Liver (tissue), 8 donors: ENCODE measurements at regions not wholly inside any gene's neighbourhood (a gene's known extent, or its start where the extent isn't known, plus 50 kb on each side); places are given as distances from the start of the nearest gene placed in this dataset.

Experiments used
- DNase-seq: peaks from one replicate; pipeline ENCODE4 v3.0.0-alpha.2; 2017; ENCODE audit warnings: low spot score
- H3K27ac ChIP-seq, 2 donors: one replicate each; pipeline ENCODE4 v1.7.0; 2013; ENCODE audit warnings: inconsistent platforms in 2 of 2, low read length in 2 of 2, control low read depth in 1 of 2, low read depth in 1 of 2, mild to moderate bottlenecking in 1 of 2
- H3K27me3 ChIP-seq, 4 donors: one replicate each; pipeline versions ENCODE4 v1.6.1 to v1.7.0; 2013; ENCODE audit warnings: low read length in 3 of 4, inconsistent platforms in 1 of 4, mild to moderate bottlenecking in 1 of 4, moderate library complexity in 1 of 4; ENCODE audit not compliant: control insufficient read depth in 4 of 4, insufficient read depth in 4 of 4
- H3K36me3 ChIP-seq, 4 donors: one replicate each; pipeline versions ENCODE4 v1.6.1 to v1.7.0; 2013; ENCODE audit warnings: low read length in 3 of 4, mild to moderate bottlenecking in 3 of 4, low read depth in 1 of 4, moderate library complexity in 1 of 4; ENCODE audit not compliant: control insufficient read depth in 4 of 4, insufficient read depth in 3 of 4
- H3K4me1 ChIP-seq, 4 donors: one replicate each; pipeline versions ENCODE4 v1.6.1 to v1.7.0; 2013; ENCODE audit warnings: low read length in 3 of 4, mild to moderate bottlenecking in 3 of 4, moderate library complexity in 1 of 4; ENCODE audit not compliant: control insufficient read depth in 4 of 4, insufficient read depth in 4 of 4
- H3K4me3 ChIP-seq, 3 donors: one replicate each; pipeline versions ENCODE4 v1.6.1 to v1.7.0; 2013; ENCODE audit warnings: low read length in 3 of 3, control low read depth in 1 of 3, low read depth in 1 of 3, mild to moderate bottlenecking in 1 of 3
- H3K9ac ChIP-seq, 2 donors: one replicate each; pipeline ENCODE4 v1.7.0; 2013; ENCODE audit warnings: low read length in 2 of 2, mild to moderate bottlenecking in 2 of 2, moderate library complexity in 2 of 2, control low read depth in 1 of 2, low read depth in 1 of 2
- H3K9me3 ChIP-seq, 4 donors: one replicate each; pipeline versions ENCODE4 v1.6.1 to v1.7.0; 2013; ENCODE audit warnings: low read length in 3 of 4; ENCODE audit not compliant: control insufficient read depth in 4 of 4
- EGR1 ChIP-seq, 2 donors: IDR thresholded peaks; 2 replicates each; pipeline ENCODE4 v1.6.1; 2016 to 2018; ENCODE audit warnings: antibody characterized with exemption in 2 of 2, low read depth in 2 of 2
- FOXA1 ChIP-seq: IDR thresholded peaks from 2 replicates; pipeline ENCODE4 v1.6.1; 2016; ENCODE audit warnings: antibody characterized with exemption
- FOXA2 ChIP-seq: IDR thresholded peaks from 2 replicates; pipeline ENCODE4 v1.6.1; 2016; ENCODE audit warnings: antibody characterized with exemption
- GABPA ChIP-seq, 2 donors: IDR thresholded peaks in 1 of 2; conservative IDR thresholded peaks in 1 of 2; 2 replicates each; pipeline ENCODE4 v1.6.1; 2016; ENCODE audit warnings: antibody characterized with exemption in 2 of 2, mild to moderate bottlenecking in 1 of 2, moderate library complexity in 1 of 2
- HNF4A ChIP-seq, 2 donors: conservative IDR thresholded peaks; 2 replicates each; pipeline ENCODE4 v1.6.1; 2016; ENCODE audit warnings: antibody characterized with exemption in 2 of 2, mild to moderate bottlenecking in 2 of 2
- HNF4G ChIP-seq: IDR thresholded peaks from 2 replicates; pipeline ENCODE4 v1.6.1; 2016; ENCODE audit warnings: antibody characterized with exemption
- JUND ChIP-seq, 2 donors: IDR thresholded peaks; 2 replicates each; pipeline ENCODE4 v1.6.1; 2016; ENCODE audit warnings: antibody characterized with exemption in 2 of 2
- MAX ChIP-seq: IDR thresholded peaks from 2 replicates; pipeline ENCODE4 v1.6.1; 2016; ENCODE audit warnings: antibody characterized with exemption
- NR2F2 ChIP-seq: IDR thresholded peaks from 2 replicates; pipeline ENCODE4 v1.6.1; 2016; ENCODE audit warnings: antibody characterized with exemption
- RAD21 ChIP-seq, 2 donors: IDR thresholded peaks; 2 replicates each; pipeline ENCODE4 v1.6.1; 2016; ENCODE audit warnings: antibody characterized with exemption in 2 of 2, mild to moderate bottlenecking in 2 of 2
- REST ChIP-seq: IDR thresholded peaks from 2 replicates; pipeline ENCODE4 v1.6.1; 2016; ENCODE audit warnings: antibody characterized with exemption, mild to moderate bottlenecking
- RXRA ChIP-seq, 2 donors: IDR thresholded peaks; 2 replicates each; pipeline ENCODE4 v1.6.1; 2017 to 2018; ENCODE audit warnings: antibody characterized with exemption in 2 of 2, mild to moderate bottlenecking in 1 of 2
- SP1 ChIP-seq: IDR thresholded peaks from 2 replicates; pipeline ENCODE4 v1.6.1; 2018; ENCODE audit warnings: antibody characterized with exemption, mild to moderate bottlenecking
- TAF1 ChIP-seq: conservative IDR thresholded peaks from 2 replicates; pipeline ENCODE4 v1.6.1; 2016; ENCODE audit warnings: antibody characterized with exemption, mild to moderate bottlenecking
- YY1 ChIP-seq: IDR thresholded peaks from 2 replicates; pipeline ENCODE4 v1.6.1; 2016; ENCODE audit warnings: antibody characterized with exemption, mild to moderate bottlenecking
- ZBTB33 ChIP-seq: IDR thresholded peaks from 2 replicates; pipeline ENCODE4 v1.6.1; 2016; ENCODE audit warnings: antibody characterized with exemption
- WGBS: extraction: QIAGEN DNeasy Blood & Tissue Kit; methylation state at CpG from one replicate; pipeline ENCODE4 v1.1.7; 2013; 5-methylcytosine and 5-hydroxymethylcytosine counted together
- TF ChIP-seq, protein P1 (sequence below): fragments of 150-350 bp; IDR thresholded peaks from 2 replicates; pipeline ENCODE4 v1.5.1; 2017; ENCODE audit warnings: improper control_type of control experiment, low read depth, low read length; ENCODE audit not compliant: missing input control
- TF ChIP-seq, protein P2 (sequence below): IDR thresholded peaks from 2 replicates; pipeline ENCODE4 v1.6.1; 2016; ENCODE audit warnings: antibody characterized with exemption
- donor health status: healthy.
- donor health status: healthy.
- donor health status: healthy.
- donor health status: healthy.
- donor health status: healthy.

DNA sequence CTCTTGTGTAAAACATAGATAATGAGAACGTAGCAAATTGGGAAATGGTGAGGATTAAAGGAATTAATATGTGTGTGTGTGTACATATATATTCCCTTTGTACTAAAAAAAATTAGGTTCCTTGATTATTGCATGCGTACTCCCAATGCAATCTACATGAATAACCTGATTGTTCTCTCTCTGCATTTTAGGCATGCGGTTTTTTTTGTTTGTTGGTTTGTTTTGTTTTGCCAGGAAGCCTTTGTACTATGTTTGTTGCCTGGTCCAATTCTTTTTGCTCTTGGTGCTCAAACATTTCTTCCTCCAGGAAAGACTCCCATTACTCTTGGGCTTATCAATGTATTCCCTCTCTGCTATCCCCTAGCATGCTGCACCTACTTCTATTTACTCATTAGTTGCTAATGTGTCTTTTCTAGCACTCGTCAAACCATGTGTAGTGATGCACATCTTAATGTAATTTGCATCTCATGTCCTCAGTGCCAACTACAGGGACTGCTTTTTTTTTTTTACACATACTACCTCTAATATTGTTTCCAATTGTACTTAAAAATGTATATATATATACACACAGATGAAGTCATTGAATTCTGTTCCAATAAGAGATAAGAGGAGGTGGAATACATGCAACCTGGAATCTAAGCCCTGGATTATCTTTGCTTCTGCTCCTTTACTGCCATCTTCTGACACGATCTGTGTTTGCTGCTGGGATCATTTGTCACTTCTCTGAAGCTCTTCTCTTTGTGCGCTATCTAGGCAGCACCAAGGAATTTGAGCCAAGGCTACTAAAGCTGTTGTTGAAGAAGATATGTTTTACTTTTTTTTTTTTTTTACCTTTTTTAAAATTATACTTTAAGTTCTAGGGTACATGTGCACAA, 197.2 kb upstream of the ANO3 start:
- Histone ChIP-seq H3K4me1 (no peaks in the 10 kb centered on the region), H3K27me3 (no peaks in the 10 kb centered on the region), H3K4me3 (no peak overlapping the region), H3K36me3 (no peaks in the 10 kb centered on the region), H3K9ac (no peak overlapping the region), H3K27ac (no peak overlapping the region), H3K9me3 (no peaks in the 10 kb centered on the region)
- DNase-seq = no peak
- no peak for TF ChIP-seq YY1
- no peak for TF ChIP-seq HNF4A (conservative IDR thresholded peaks at IDR 0.05)
- no peak for TF ChIP-seq NR2F2
- peak; percentile 49 to 59 for TF ChIP-seq RAD21 (IDR thresholded peaks at IDR 0.05)
- TF ChIP-seq HNF4G = no peak
- 52% methylated on average over 6 of the region's 6 CpGs for WGBS

GRCh38 chr11:26137651-26138050, 194.3 kb upstream of the ANO3 start:
- DNase-seq = no peak
- Histone ChIP-seq H3K4me3 (no peak overlapping the region), H3K27me3 (no peaks in the 10 kb centered on the region), H3K36me3 (no peaks in the 10 kb centered on the region), H3K27ac (no peak overlapping the region), H3K4me1 (no peaks in the 10 kb centered on the region), H3K9ac (no peak overlapping the region), H3K9me3 (no peaks in the 10 kb centered on the region)
- WGBS = 91% methylated on average over 2 of the region's 2 CpGs
- TF ChIP-seq, protein P1, sequence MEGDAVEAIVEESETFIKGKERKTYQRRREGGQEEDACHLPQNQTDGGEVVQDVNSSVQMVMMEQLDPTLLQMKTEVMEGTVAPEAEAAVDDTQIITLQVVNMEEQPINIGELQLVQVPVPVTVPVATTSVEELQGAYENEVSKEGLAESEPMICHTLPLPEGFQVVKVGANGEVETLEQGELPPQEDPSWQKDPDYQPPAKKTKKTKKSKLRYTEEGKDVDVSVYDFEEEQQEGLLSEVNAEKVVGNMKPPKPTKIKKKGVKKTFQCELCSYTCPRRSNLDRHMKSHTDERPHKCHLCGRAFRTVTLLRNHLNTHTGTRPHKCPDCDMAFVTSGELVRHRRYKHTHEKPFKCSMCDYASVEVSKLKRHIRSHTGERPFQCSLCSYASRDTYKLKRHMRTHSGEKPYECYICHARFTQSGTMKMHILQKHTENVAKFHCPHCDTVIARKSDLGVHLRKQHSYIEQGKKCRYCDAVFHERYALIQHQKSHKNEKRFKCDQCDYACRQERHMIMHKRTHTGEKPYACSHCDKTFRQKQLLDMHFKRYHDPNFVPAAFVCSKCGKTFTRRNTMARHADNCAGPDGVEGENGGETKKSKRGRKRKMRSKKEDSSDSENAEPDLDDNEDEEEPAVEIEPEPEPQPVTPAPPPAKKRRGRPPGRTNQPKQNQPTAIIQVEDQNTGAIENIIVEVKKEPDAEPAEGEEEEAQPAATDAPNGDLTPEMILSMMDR = no peak
- TF ChIP-seq HNF4G (no peak), TAF1 (no peak), JUND (IDR thresholded peaks at IDR 0.05) (no peak), GABPA (IDR thresholded peaks at IDR 0.05 in 1 of 2, conservative IDR thresholded peaks at IDR 0.05 in 1 of 2) (no peak), YY1 (no peak), HNF4A (conservative IDR thresholded peaks at IDR 0.05) (no peak), FOXA1 (no peak), MAX (no peak), NR2F2 (no peak), RAD21 (IDR thresholded peaks at IDR 0.05) (no peak), FOXA2 (no peak), RXRA (IDR thresholded peaks at IDR 0.05) (no peak), SP1 (no peak), REST (no peak), ZBTB33 (no peak), EGR1 (IDR thresholded peaks at IDR 0.05; ENCODE audit: low read depth in 2 of 2) (no peak)
- TF ChIP-seq, protein P2, sequence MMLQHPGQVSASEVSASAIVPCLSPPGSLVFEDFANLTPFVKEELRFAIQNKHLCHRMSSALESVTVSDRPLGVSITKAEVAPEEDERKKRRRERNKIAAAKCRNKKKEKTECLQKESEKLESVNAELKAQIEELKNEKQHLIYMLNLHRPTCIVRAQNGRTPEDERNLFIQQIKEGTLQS = no peak
